T-helper 22 cell (primary cell): ENCODE measurements at regions not wholly inside any gene's neighbourhood (a gene's known extent, or its start where the extent isn't known, plus 50 kb on each side); places are given as distances from the start of the nearest gene placed in this dataset.
"Not testable (repeated sequence)": the region's sequence is repeated elsewhere in the genome, so short reads cannot be mapped to it uniquely, and the experiment has no call there.

Experiments
- DNase-seq: peaks from one replicate; pipeline ENCODE4 v3.0.0-alpha.2; 2020; ENCODE audit warnings: low read depth

GRCh38 chr5:118467103-118467502 lies 521.2 kb downstream of the DTWD2 start:
- DNase-seq = no peak

DNA sequence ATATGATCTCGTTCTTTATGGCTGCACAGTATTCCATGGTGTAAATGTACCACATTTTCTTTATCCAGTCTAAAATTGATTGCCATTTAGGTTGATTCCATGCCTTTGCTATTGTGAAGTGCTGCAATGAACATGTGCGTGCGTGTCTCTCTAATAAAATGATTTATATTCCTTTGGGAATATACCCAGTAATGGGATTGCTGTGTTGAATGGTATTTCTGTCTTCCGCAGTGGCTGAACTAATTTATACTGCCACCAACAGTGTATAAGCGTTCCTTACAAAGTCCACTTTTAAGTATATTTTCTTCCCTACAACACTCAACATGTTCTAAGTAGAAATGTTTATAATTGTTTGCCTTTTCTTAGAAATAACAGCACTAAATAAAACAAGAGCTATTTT lies 521.9 kb downstream of the DTWD2 start:
- DNase-seq = no peak

DNA sequence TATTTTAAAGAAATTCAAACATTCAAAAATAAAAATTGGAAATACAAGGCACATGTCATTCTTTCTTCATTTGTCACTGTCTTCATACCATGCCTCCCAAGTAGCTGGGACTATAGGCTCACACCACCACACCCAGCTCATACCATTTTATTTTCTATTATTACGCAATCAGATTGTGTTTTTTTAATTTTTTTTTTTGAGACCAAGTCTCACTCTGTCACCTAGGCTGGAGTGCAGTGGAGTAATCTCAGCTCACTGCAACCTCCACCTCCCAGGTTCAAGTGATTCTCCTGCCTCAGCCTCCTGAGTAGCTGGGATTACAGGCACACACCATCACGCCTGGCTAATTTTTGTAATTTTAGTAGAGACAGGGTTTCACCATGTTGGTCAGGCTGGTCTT lies 526.1 kb downstream of the DTWD2 start:
- DNase-seq = not testable (repeated sequence)

DNA sequence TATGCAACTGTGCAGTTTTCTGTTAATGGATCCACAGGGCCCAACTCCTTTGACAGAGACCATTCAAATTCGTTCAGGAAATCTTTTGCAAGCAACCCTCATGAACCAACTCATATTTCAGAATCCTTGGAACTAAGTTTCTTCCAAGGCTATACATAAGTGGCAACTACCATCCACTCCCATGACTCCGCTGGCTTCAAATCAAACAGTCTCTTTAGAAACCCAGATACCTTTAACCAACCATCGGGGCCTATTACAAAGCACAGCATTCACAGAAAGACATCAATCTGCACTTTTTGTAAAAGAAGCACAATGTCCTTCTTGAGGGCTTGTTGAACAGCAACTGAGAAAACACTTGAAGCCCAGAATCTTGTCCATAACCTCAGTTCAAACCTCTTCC lies 526.9 kb downstream of the DTWD2 start:
- no peak for DNase-seq

DNA sequence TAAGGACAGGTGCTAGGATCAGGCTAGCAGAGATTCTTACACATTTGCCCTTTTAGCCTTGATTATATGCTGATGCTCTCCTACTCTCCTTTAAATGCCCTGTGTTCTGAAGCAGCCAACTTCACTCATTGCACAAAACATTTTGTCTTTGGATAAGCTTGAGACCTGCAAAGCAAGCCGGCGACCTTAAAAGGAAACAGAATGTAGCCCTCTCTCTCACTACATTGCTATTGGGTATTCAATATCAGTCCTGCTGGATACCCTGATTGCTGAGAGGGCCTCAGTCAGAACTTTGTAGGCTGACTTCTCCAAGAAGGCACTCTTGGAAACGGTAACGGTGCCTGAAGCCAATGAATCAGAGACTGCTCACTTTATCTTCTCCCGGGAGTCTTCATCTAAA lies 528.9 kb downstream of the DTWD2 start:
- DNase-seq = no peak

DNA sequence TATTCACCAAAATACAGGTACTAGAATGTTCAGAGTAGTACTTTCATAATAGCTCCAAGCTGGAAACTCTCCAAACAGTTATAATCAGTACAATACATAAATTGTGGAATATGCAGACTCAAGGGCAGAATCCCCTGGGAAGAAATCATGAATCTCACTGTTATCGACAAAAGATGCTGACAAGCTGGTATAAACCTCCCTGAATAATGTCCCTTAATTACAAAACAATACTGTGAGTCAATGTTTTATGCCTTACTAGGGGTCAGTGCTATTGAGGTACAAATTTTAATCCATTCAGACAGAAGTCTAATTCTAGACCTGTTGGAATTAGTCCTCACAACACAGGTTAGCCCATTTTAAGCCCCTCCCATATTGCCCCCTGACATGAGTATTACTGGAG lies 532.3 kb downstream of the DTWD2 start:
- no peak for DNase-seq

DNA sequence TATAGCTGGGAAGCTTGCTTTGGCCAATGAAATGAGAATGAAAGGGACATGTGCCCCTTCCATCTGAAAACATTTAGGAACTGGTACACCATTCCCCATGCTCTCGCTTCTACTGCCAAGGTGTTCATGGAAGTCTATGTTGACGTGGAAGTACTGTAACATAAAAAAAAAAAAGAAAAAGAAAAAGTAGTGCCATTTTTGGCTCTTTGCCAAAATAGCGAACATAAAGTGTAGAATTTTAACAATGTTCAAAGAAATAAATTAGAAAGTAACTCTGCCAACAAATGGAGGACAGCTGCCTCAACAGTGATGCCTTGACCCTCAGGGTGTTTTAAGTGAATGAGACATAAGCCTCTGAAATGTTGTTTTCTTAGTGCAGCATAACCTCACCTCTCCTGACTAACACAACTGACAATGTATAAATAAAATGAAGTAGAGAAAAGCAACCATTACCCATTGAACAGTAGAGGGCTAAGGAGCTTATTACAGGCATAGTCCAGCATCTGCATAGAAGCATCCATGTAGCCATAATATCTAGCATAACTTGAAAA lies 536.6 kb downstream of the DTWD2 start:
- no peak for DNase-seq

- no peak for DNase-seq
Measured at GRCh38 chr5:118450554-118451332, 537.6 kb downstream of the DTWD2 start.

DNA sequence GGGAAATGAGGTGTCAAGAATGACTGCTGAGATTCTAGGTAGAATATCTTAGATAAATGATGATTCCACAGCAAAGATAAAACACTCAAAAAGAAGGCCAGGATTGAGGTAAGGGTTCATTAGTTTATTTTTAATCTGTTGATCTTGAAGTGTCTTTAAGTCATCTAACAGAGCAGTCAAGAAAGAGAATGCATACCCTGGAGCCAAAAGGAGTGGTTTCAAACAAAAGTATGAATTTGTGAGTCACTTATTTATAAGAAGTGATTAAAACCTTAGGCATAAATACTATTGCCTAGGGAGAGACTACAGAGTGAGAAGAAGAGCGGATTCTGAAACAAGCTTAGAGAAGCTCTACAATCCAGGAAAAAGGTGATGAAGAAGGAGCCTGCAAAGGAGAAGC lies 541.0 kb downstream of the DTWD2 start:
- DNase-seq = no peak

DNA sequence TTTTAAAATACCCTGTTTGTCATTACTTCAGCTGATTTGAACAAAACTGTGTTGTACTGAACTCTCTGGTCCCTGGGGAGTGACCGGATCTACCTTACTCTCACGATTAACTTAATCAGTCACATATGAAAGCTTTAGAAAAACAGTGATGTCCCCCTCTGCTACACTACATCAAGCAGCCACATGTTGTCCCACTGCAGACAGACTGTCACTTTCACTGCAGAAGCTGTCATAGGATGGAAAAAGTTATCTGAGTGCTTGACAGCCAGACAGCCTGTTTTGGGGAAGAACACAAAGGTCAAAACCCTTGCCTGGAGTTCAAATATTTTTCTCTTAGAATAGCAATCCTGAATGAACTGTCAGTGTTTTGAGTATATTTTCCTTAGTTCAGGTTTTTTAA lies 546.4 kb downstream of the DTWD2 start:
- DNase-seq = no peak

GRCh38 chr5:118441034-118441433 lies 547.3 kb downstream of the DTWD2 start:
- DNase-seq = no peak

DNA sequence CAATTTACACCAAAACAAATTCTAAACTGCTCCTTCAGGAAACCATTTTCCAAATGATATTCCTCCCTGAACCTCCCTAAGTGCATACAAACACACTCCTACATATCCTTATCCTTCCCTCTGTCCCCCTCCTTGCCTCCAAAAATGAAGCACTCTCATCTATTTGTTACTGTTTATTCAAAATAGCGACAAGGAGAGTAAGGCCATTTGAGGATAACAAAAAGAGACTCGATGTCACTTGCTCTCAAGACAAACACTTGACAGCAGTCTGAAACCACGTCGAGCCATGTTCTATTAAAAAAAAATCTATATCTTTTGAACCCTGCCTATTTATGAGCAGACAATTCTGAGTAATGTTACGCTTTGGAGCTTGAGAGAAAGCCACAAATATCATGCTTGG lies 547.9 kb downstream of the DTWD2 start:
- no peak for DNase-seq

- no peak for DNase-seq
Measured at GRCh38 chr5:118439831-118440230, 548.5 kb downstream of the DTWD2 start.

- no peak for DNase-seq
Measured at GRCh38 chr5:118435131-118435530, 553.2 kb downstream of the DTWD2 start.

GRCh38 chr5:118434522-118434921 lies 553.8 kb downstream of the DTWD2 start:
- DNase-seq = no peak

- DNase-seq = no peak
Measured at GRCh38 chr5:118430076-118430475, 558.3 kb downstream of the DTWD2 start.

GRCh38 chr5:118407958-118408357 lies 580.4 kb downstream of the DTWD2 start:
- no peak for DNase-seq

DNA sequence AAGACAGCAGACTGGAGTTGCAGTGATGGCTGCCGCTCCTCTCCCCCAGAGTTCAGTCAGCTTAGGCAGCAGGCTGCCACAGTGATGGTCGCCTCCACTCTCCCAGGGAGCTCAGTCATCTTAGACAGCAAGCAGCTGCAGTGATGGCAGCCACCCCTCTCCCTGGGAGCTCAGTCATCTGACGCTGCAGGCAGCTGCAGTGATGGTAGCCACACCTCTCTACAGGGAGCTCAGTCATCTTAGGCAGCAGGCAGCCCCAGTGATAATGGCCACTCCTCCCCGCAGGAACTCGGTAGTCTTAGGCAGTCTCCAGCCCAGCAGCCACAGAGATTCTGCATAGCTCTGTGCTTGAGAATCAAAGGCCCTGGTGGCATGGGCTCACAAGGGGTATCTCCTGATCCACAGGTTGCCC lies 582.7 kb downstream of the DTWD2 start:
- DNase-seq = no peak

DNA sequence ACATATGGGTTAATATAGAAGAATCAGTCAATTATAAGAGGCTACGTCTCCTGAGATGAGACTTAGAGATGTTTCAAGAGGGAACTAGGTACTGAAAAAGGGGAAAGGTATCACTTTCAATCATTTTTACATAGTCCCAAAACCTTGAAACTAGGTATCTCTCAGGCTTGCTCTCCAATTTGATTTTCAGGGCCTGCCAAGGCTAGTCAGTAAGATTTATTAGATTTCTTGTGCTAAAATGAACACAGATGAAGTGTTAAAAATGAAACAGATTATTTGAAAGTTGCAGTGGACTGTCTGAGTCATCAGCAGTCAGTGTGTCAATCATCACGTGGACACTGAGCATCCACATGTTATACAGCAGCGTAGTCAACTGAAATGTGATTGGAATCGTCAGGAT lies 591.1 kb downstream of the DTWD2 start:
- DNase-seq = no peak

DNA sequence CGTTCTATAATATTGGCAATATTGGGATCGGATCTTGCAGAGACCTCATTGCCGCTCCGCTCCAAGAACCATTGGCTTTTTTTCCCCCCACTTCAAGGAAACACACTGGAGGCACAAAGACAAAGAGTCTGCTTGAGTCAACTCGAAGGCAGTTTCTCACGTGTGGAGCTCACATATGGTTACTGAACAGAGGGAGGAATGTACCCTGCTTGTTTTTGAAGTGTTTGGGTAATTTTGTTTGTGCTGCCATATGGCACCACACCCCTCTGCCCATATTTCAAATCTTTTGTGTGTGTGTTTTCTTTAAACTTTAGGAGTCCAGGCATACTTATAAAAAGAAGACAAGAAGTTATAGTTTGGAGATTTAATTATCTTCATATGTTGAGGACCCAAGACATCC lies 595.9 kb downstream of the DTWD2 start:
- DNase-seq = no peak

DNA sequence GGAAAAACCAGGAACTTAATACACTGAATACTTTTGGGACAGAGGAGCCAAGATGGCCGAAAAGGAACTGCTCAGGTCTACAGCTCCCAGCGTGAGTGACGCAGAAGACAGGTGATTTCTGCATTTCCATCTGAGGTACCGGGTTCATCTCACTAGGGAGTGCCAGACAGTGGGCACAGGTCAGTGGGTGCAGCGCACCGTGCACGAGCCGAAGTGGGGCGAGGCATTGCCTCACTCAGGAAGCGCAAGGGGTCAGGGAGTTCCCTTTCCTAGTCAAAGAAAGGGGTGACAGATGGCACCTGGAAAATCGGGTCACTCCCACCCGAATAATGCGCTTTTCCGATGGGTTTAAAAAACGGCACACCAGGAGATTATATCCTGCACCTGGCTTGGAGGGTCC lies 605.4 kb downstream of the DTWD2 start:
- not testable (repeated sequence) for DNase-seq

GRCh38 chr5:118379470-118379869 lies 608.9 kb downstream of the DTWD2 start:
- no peak for DNase-seq

DNA sequence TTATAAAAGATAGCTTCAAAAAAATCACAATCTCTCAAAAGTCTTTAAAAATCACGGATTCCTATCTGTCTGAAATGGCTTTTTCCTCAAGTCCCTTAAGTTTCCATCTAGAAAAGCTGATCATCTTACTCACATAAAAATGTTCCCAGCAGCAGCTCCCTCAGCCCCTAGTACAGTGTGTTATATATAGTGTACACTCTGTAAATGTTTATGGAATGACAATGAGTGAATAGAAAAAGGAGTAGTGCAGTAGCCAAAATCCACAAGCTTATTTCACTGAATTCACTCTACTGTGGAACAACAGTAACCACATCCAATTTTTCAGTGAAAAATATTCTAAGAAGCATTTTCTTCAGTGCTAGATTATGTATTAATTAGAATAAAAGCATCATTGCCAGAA lies 609.4 kb downstream of the DTWD2 start:
- DNase-seq = no peak

DNA sequence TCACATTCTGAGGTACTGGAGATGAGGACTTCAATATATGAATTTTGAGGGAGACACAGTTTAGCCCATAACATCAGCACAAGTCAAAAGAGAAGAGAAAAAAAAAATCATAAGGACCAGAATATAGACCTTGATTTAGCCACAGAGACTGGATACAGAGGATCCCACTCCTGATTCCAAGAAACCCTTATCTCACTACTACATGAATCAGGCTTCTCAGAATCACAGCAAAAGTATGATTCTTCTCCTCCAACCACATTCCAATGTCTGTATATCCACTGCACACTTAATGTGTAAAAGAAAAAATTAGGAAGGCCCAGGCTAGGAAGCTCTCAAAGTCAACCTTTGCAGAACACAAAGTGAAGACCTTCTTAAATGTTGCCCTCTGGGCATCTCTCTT lies 610.9 kb downstream of the DTWD2 start:
- DNase-seq = no peak
